ENCODE measurements at regions not wholly inside any gene's neighbourhood (a gene's known extent, or its start where the extent isn't known, plus 50 kb on each side); places are given as distances from the start of the nearest gene placed in this dataset.

GRCh38 chr5:12071455-12071854 lies 167.2 kb upstream of the CTNND2 start:
- no peak for DNase-seq (ENCODE audit: low read depth in 2 of 2)

GRCh38 chr5:12023614-12024241 lies 119.5 kb upstream of the CTNND2 start:
- DNase-seq (ENCODE audit: low read depth in 2 of 2) = peak; percentile 37 to 44

GRCh38 chr5:12022444-12022843 lies 118.2 kb upstream of the CTNND2 start:
- no peak for DNase-seq (ENCODE audit: low read depth in 2 of 2)

GRCh38 chr5:12019306-12019705 lies 115.1 kb upstream of the CTNND2 start:
- no peak for DNase-seq (ENCODE audit: low read depth in 2 of 2)

- no peak for DNase-seq (ENCODE audit: low read depth in 2 of 2)
Measured at GRCh38 chr5:12017007-12017406, 112.8 kb upstream of the CTNND2 start.

GRCh38 chr5:12016159-12016746 lies 112.0 kb upstream of the CTNND2 start:
- DNase-seq (ENCODE audit: low read depth in 2 of 2) = no peak

- no peak for DNase-seq (ENCODE audit: low read depth in 2 of 2)
Measured at GRCh38 chr5:12013351-12013750, 109.1 kb upstream of the CTNND2 start.

- DNase-seq (ENCODE audit: low read depth in 2 of 2) = no peak
Measured at GRCh38 chr5:12003680-12004079, 99.4 kb upstream of the CTNND2 start.

- no peak for DNase-seq (ENCODE audit: low read depth in 2 of 2)
Measured at GRCh38 chr5:11998397-11998796, 94.2 kb upstream of the CTNND2 start.

- no peak for DNase-seq (ENCODE audit: low read depth in 2 of 2)
Measured at GRCh38 chr5:11997942-11998341, 93.7 kb upstream of the CTNND2 start.

- no peak for DNase-seq (ENCODE audit: low read depth in 2 of 2)
Measured at GRCh38 chr5:11992518-11992917, 88.3 kb upstream of the CTNND2 start.

GRCh38 chr5:11985993-11986392 lies 81.7 kb upstream of the CTNND2 start:
- DNase-seq (ENCODE audit: low read depth in 2 of 2) = no peak

GRCh38 chr5:11984196-11984595 lies 80.0 kb upstream of the CTNND2 start:
- DNase-seq (ENCODE audit: low read depth in 2 of 2) = no peak

GRCh38 chr5:11981986-11982385 lies 77.7 kb upstream of the CTNND2 start:
- DNase-seq (ENCODE audit: low read depth in 2 of 2) = no peak

GRCh38 chr5:11977904-11978303 lies 73.7 kb upstream of the CTNND2 start:
- no peak for DNase-seq (ENCODE audit: low read depth in 2 of 2)

GRCh38 chr5:11973469-11973868 lies 69.2 kb upstream of the CTNND2 start:
- DNase-seq (ENCODE audit: low read depth in 2 of 2) = no peak

GRCh38 chr5:11963227-11963626 lies 59.0 kb upstream of the CTNND2 start:
- no peak for DNase-seq (ENCODE audit: low read depth in 2 of 2)

- no peak for DNase-seq (ENCODE audit: low read depth in 2 of 2)
Measured at GRCh38 chr5:11962122-11962521, 57.9 kb upstream of the CTNND2 start.

GRCh38 chr5:11958321-11958720 lies 54.1 kb upstream of the CTNND2 start:
- DNase-seq (ENCODE audit: low read depth in 2 of 2) = no peak

GRCh38 chr5:11955331-11955730 lies 51.1 kb upstream of the CTNND2 start:
- no peak for DNase-seq (ENCODE audit: low read depth in 2 of 2)

Measured in lung microvascular endothelial cell (primary cell).